ENCODE measurements at regions not wholly inside any gene's neighbourhood (a gene's known extent, or its start where the extent isn't known, plus 50 kb on each side); places are given as distances from the start of the nearest gene placed in this dataset.

DNA sequence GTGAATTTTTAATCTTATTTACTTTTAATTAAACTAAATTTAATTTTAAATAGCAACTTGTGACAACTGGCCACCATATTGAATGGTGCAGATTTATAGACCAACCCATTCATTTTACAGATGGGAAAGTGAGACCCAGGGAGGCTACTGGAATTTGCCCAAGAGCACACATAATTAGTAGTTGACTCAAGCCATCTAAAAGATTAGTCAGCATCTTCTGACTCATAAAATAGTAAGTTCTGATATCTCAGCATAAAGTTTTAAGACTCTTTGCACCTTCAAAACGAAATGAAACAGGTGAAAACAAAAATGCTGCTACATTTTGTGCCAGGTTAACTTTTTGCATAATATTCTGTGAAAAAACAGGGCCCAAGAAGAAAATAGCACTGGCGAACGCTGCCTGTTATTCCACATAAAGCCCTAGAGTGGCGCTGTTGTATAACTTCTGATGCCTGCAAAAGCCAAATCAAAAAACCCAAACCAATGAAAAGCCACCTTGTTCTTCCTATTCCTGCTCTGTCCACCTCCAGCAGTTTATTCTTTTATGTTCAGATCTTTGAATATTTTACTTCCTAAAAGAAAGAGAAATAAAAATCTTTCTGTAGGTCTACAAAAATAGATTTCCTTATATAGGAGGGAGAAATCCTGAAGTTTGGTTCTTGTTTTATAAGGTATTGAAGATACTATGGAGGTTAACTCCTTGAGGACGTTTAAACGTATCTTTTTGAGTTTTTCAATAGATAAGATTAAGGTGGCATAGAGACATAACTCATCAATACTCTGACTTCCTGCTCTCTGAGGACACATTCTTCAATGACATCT is 62.8 kb downstream of the OTOL1 start:
- TF ChIP-seq, protein P1, sequence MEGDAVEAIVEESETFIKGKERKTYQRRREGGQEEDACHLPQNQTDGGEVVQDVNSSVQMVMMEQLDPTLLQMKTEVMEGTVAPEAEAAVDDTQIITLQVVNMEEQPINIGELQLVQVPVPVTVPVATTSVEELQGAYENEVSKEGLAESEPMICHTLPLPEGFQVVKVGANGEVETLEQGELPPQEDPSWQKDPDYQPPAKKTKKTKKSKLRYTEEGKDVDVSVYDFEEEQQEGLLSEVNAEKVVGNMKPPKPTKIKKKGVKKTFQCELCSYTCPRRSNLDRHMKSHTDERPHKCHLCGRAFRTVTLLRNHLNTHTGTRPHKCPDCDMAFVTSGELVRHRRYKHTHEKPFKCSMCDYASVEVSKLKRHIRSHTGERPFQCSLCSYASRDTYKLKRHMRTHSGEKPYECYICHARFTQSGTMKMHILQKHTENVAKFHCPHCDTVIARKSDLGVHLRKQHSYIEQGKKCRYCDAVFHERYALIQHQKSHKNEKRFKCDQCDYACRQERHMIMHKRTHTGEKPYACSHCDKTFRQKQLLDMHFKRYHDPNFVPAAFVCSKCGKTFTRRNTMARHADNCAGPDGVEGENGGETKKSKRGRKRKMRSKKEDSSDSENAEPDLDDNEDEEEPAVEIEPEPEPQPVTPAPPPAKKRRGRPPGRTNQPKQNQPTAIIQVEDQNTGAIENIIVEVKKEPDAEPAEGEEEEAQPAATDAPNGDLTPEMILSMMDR (conservative IDR thresholded peaks at IDR 0.05; ENCODE audit: low read length) = peak; percentile 93
- no peak for TF ChIP-seq EZH2phosphoT487 (IDR thresholded peaks at IDR 0.05; ENCODE audit: borderline replicate concordance, low read depth, low read length)

Measured in OCI-LY7 (cell line).